Prostate gland (tissue), 2 donors: ENCODE measurements at regions not wholly inside any gene's neighbourhood (a gene's known extent, or its start where the extent isn't known, plus 50 kb on each side); places are given as distances from the start of the nearest gene placed in this dataset.

ENCODE experiments used
- POLR2A ChIP-seq: fragments of 450-650 bp; IDR thresholded peaks from one replicate; pipeline ENCODE4 v1.6.1; 2016; ENCODE audit warnings: antibody characterized with exemption, mild to moderate bottlenecking
- POLR2AphosphoS5 ChIP-seq: sonication (generic); formaldehyde crosslinking; IDR thresholded peaks from one replicate; pipeline ENCODE4 v1.6.1; 2017; ENCODE audit warnings: antibody characterized with exemption
- TF ChIP-seq, protein P1 (sequence below), 4 experiments: fragments of 200-600 bp in 2 of 4; fragments of 450-650 bp in 2 of 4; sonication (generic) in 2 of 4; IDR thresholded peaks; 1 replicate in 3 of 4; 2 replicates in 1 of 4; pipeline ENCODE4 v1.5.1; 2016 to 2019; ENCODE audit warnings: antibody characterized with exemption in 4 of 4, mild to moderate bottlenecking in 2 of 4, moderate library complexity in 2 of 4

DNA sequence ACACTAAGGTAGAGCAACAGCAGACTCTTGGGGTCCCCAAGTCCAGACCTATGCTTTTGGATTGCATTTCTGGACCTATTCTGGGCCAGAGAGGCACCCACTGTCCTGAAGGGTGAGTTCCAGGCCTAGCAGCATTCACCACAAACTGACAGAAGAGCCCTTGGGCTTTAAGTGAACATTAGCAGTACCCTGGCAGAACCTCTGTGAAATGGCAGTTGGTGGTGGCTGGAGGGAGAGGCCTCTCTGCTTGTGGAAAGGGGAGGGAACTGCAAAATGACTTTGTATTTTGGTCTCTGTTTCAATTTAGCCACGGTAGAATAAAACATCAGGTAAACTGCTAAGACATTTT lies 1211.9 kb downstream of the PCDH18 start:
- TF ChIP-seq, protein P1, sequence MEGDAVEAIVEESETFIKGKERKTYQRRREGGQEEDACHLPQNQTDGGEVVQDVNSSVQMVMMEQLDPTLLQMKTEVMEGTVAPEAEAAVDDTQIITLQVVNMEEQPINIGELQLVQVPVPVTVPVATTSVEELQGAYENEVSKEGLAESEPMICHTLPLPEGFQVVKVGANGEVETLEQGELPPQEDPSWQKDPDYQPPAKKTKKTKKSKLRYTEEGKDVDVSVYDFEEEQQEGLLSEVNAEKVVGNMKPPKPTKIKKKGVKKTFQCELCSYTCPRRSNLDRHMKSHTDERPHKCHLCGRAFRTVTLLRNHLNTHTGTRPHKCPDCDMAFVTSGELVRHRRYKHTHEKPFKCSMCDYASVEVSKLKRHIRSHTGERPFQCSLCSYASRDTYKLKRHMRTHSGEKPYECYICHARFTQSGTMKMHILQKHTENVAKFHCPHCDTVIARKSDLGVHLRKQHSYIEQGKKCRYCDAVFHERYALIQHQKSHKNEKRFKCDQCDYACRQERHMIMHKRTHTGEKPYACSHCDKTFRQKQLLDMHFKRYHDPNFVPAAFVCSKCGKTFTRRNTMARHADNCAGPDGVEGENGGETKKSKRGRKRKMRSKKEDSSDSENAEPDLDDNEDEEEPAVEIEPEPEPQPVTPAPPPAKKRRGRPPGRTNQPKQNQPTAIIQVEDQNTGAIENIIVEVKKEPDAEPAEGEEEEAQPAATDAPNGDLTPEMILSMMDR (IDR thresholded peaks at IDR 0.05) = no peak
- TF ChIP-seq POLR2AphosphoS5 (no peak), POLR2A (no peak)
